Glomerular visceral epithelial cell (primary cell): ENCODE measurements at regions not wholly inside any gene's neighbourhood (a gene's known extent, or its start where the extent isn't known, plus 50 kb on each side); places are given as distances from the start of the nearest gene placed in this dataset.

ENCODE experiments used
- DNase-seq: peaks from one replicate; pipeline ENCODE4 v3.0.0-alpha.2; 2016; ENCODE audit errors: extremely low spot score

DNA sequence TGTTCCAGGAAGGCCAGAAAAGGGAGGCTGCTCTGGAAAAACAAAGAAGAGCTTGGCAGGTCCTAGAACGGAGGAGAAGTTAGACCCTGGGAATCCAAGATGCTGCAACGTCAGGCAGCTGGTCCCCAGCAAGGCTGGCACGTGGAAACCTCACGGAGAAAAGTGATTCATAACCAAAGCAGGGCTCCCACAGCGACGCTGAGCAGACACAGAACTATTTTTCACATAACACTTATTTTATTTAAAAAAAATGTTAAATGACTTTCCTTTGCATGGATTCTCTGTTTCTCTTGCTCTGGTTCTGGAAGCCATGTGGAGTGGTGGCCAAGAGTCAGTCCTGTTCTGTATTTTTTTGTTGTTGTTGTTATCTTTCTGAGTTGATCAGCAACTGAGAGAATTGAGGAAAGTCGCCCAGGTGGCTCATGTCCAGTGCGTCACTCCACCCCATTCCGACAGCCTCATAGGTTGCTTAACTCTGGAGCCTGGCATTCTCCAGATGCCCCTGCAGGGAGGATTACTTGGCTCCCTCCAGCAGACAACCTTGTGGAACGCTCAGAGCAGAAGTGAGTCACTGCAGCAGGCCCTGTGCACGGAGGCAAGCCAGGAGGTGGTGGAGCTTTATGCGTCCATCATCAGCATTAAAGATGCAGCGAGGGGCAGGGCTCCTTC is 229.9 kb upstream of the HDAC4 start:
- DNase-seq: no peak

DNA sequence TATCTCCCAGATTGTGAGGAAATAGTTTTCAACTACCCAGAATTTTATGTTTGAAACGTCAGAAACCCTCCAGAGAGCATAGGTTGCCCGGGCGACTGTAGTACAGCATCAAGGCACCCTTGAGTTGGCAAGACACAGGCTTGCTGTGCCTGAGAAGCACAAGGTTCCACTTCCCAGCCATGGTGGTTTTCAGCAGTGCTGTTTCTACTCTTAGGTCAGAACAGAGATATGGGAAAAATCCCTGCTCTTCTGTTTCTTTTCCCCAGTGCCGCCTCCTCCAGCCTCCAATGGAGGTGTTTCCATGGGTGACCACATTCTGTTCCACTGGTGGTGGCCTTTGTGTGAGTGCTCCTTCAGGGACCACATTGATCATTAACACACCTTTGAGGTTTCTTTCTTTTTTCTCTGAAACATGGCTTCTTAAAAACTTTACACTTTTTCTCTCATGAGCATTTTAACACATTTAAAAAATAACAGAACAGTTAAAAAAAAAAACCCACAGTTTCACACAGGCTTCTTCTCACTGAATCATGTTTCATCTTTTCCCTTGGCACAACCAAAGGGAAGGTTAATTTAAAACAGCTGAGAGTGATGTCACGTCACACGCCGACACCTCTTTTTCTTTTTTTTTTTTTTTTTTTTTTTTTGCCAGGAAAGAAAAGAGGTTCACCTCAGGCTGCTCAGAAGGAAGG is 229.3 kb upstream of the HDAC4 start:
- no peak for DNase-seq

DNA sequence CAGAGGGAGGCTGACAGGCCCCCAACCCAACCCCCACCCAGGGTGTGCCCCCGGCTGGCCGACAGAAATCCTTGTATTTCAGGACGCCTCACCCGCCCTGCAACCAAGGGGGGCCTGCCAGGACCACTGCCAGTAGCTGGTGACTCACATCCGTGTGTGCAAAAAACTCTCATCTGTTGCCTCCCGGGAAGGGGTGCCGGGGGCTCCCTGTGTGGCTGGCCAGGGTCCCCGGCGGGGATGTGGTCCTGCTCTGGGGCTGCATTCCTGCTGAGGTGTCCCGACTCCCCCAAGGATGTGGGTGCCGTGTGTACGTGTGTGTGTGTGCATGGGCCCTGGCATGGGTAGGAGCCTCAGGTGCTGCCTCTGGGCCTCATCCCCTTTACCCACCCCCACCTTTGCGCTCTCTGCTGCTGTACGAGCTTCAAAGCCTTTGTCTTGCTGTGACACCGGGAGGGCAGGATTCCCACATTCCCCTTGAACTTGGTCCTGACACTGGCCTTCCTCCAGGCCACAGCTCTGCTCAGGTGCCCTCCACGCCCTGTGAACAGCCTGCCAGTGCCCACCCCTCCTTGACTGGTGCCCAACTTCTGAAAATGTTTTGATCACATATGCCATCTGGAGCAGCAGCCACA is 226.3 kb upstream of the HDAC4 start:
- DNase-seq: no peak

DNA sequence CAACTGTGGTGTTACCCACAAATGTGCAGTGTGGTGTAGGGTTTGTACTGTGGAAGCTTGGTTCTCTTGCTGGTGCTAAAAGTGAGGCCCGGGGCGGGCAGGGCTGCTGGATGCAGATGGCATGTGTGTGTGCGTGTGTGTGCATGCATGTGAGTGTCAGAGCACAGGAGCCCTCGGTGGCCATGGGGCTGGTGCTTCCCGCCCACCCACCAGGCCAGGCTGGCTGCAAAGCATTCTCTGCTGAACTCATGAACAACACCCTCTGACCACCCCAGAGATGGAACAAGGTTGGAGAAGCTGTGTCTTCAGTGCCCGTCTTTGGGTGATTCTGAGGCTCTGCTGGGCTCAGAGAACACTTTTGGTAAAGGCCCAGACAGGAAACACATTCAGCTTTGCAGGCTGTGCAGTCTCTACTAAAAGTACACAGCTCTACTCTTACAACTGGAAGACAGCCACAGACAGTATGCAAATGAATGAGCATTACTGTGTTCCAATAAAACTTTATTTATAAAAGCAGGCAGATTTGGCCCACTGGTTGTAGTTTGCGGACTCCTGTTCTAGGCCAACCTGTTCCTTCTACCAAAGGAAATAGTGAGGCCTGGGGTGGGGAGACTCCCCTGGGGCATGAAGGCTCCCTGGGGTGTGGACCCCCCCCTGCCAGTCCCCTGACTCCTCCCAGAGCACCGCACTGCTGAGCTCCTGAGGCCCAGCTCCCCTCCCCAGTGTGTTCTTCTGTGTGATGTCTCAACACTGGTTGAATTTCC is 225.3 kb upstream of the HDAC4 start:
- no peak for DNase-seq

DNA sequence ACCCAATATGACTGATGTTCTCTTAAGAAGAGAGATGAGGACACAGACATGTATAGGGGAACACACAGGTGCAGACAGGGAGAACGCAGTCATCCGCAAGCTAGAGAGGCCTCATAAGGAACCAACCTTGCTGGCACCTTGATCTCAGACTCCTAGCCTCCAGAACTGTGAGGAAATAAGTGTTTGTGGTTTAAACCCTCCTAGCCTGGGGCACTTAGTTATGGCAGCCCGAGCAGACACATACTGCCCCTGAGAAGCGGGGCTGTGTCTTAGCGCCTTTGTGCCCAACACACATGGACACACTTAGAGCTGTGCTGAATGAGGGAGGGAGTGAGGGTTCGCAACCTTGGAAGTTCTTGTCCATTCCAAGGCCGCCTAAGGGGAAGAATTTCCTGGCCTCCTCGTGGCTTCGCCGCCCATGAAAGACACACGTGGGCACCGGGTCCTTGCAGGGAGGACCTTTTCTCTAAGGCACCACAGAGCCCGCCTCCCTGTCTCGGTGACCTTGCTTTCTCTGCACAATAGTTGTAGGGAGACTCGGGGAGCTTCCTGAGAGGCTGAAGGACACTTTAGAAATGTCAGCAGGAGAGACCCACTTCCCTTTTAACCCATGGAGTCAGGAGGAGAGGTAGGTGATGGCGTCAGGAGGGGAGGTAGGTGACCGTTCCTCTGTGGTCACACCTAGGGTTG is 224.5 kb upstream of the HDAC4 start:
- no peak for DNase-seq

DNA sequence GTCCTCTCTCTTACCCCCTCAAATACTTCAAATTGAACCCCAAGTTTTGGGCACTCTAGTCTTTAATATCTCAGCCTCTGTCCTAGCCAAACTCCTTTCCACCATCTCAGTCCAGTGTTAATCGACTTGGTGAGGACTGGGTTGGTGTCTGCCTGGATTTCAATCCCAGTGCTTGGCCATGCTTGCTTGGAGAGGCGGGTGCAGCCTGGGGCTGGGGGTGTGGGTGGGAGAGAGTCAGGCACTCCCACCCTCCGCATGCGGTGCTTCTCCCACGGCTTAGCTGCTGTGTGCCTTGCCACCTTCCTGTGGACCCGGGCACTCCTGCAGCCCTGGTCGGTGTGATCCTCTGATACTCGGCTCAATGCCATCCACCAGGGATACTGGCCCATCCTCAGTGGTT is 220.8 kb upstream of the HDAC4 start:
- DNase-seq: no peak

DNA sequence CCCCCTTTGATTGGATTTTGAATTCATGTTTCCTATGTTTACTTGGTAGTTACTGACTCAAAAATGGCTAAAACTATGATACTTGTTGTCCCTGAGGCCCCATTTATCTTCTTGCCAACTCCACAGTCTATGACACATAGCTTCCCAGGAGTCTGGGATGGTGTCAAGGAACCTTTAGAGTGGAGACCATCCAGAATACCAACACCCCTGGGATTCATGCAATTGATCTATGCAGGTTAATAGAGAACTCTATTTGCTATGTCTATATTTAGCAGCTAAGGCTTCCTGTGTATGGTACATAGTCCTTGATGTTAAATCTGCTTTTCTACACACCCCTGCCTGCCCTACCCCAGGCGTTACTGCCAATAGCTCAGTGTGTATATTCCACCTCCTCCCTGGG is 218.5 kb upstream of the HDAC4 start:
- DNase-seq: no peak

DNA sequence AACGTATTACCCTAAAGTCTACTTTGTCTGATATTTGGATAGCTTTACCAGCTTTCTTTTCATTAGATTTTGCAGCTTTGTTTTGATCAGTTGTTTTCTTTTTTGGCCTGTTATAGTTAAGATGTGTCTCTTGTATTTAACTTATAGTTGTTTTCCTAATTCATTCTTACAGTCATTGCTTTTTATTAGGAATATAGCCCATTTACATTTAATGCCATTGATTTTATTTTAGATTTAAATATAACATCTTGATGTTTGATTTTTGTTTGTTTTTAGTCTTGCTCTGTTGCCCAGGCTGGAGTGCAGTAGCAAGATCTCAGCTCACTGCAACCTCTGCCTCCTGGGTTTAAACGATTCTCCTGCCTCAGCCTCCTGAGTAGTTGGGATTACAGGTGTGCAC is 215.9 kb upstream of the HDAC4 start:
- DNase-seq: no peak

DNA sequence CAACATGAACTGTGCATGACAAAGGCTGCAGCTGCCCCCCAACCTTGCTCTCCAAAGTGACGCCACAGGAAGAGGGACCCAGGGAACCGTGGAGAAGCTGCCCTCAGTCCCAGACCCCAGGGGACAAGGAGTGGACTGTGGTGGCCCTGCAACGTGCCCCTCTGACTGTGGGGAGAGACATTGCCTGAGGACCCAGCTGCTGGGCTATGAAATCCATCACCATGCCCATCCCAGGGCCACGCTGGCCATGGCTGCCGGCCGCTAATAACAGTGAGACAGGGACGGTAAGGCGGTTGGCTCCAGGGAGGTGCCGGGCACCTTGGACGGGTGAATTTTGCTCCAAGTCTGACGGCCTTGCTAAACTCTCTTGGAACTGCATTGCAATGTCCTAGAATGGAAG is 211.3 kb upstream of the HDAC4 start:
- no peak for DNase-seq

DNA sequence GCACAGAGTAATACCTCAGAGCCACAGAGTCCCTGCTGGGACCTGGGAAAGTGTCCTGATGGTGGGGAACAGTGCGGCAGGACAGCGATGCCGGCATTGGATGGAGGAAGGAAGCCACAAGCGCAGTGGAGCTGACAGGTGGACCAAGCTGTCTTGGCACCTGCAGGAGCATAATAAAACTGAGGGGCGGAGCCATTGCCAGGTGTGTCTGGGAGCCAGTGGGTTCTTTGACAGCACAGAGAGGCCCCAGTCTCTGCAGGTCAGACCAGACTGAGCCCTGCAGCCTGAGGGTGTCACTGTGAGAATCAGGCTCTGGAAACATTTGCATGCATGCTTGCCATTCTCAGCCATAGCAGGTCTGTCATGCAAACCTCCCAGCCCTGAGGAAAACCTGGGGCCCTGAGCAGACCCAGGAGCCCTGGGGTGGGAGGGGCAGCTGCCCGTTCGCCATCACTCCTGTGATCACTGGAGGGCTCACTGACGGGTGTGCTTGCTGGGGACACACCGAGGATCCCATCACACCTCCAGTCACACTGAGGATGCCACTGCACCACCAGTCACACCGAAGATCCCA is 210.5 kb upstream of the HDAC4 start:
- DNase-seq: no peak

DNA sequence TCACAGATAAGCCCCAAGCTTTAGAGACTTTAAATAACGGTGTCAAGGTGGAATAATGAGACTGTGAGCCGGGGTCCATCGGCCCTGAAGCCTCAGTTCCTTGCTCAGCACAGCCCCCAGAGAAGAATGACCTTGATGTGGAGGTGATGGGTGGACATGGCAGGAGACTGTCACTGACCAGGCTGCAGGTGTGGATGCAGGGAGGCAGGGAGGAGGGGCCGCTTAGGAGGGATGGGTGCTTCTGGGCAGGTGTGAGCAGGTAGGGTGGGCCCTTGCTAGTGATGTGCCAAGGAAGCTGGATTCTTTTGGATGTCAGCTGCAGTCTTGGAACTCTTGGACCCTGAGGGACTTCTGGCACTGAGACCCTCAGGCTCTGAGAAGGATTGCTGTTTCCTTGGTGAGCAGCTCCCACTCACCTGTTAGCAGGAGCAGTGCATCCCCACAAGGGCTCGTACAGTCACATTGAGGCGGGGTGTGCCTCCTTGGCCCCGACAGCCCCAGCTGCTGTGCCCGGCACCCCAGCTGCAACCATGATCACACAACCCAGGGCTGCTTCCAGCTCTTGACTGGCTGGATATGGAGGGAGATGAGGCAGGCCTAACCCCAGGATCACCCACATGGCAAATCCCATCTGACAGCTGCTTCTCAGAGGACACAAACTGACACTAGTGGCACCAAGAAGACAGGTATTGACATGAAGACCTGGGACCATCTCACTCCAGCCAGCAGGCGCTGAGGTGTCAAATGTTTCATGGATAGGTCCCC is 209.8 kb upstream of the HDAC4 start:
- no peak for DNase-seq

DNA sequence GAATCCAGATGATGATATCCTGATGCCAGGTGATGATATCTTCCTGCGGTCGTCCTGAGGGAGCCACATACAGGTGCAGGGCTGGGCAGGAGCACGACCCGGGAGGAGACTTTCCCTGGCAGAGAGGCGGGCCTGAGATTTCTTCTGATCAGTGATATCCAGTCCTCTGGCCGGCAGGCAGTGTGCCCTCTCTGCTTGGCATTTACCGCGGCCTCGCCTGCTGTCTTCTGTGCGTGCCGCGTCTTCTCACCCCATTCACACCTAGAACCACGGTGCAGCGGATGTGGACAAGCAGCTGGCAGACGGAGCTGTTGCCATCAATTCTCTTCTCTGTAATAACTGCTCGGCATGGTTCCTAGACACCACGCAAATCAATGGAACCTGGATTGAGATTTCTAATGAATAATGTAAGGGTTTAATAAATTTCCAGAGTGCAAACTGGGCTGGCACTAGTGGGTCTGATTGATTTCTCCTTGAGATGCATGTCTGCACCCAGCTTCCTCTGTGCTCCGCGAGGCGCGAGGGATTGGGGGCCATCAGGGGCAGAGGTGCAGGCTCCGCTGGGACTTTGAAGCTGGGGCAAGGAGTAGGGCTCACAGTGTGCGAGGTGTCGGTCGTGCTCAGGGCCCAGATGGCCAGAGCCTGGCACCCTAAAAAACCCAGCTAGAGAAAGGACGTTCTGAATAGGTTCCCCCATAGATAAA is 208.9 kb upstream of the HDAC4 start:
- no peak for DNase-seq

DNA sequence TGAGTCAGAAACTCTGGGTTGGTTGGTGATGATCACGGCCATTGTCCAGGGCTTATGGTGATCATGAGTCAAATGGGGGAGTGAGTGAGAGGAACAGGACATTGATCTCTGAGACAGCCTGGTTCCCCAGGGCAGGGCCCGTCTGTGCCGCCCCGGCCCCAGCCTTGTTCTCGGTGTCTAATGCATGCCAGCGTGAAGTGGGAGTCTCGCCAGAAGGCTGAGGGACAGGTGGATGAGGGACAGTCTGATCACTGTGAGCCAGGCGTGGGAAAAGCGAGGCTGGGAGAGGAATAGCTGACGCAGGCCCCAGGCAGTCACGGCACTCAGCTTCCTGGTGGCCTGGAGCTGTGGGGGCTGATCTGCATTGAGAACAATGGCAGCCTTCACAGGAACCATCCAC is 208.3 kb upstream of the HDAC4 start:
- DNase-seq: no peak

DNA sequence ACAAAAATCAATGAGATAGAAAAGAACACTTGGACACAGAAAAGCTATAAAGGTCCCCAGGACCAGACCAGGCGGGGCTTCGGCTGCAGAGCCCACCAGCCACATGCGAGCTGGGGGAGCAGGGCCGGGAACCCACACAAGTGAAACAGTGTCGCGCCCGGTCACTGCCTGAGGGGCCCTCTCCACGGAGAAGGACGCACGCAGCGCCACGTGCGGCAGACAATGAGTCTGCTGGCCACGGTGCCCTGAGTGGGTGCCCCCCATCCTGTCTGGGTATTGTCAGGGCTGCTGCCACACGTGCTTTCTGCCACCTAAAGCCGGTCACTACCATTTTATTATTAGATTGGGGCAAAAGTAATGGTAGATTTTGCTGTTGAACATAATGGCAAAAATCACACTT is 207.9 kb upstream of the HDAC4 start:
- no peak for DNase-seq

DNA sequence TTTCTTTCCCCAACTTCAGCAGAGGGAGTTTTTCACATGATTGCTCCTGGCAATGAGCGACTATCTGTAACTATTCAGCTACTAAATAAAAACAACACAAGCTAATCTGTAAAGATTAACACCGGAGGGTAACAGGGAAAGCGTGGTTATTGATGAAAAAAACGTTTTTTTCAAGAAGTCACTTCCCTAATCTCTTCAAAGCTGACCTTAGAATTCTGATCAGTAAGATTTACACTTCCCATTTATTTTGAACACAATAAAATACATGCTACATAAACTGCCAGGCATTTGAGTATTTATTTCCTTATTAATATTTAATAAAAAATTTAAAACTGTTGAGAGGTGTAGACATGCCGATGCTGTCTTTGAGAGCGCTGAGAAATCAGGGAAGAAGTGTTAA is 207.4 kb upstream of the HDAC4 start:
- DNase-seq: no peak

DNA sequence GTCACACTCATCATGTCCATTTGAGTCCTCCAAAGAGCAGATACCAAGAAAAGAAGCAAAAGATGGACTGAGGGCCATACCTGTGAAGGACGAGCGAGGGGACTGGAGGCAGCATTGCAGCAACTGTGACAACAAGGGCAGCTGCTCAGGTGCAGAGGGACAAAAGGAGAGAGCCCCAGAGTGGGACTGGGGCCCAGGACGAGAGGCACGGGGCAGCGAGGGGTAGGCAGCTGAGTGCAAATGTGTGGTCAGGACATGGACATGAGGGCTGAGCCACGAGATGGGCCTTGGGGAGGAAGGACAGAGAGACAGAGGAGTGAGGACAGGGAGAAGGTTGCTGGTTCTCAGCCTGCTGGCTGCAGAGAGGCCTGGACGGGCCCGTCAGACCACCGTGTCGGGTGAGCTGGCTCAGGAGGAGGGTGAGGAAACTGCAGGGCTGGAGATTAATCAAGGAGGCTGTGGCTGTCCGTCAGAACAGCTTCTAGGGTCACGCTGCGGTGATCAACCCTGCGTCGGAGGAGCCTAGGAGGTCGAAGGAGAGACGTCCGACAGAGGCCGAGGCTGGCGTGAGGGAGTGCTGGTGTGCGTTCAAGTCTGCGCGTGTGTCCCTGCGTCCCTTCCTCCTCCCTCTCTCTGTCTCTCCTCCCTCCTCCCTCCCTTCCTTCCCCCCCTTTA is 206.8 kb upstream of the HDAC4 start:
- no peak for DNase-seq

DNA sequence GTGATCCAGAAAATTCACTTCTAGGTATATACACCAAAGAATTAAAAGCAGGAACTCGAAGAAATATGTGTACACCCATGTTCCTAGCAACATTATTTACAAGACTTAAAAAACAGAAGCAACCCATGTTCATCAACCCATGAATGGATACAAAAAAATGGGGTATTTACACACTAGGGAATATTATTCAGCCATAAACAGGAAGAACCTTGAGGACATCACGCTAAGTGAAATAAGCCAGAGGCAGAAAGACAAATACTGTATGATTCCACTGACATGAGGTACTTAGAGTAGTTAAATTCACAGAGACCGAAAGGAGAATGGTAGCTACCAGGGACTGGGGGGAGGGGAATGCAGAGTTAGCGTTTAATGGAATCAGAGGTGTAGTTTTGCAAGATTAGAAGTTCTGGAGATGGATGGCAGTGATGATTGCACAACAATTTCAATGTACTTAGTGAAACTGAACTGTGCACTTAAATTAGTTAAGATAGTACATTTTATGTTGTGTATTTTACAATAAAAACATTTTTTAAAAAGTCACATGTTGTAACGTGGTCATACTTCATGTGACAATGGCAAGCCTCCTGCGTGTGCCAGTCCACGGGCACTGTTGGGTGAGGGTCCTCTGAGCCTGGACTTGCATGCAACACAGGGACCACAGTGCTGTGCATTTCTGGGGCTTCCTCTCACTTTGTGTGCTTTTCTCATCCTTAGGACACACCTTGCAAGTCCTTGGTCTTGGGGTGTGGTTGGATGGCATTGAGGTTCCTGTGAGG is 206.1 kb upstream of the HDAC4 start:
- DNase-seq: no peak

DNA sequence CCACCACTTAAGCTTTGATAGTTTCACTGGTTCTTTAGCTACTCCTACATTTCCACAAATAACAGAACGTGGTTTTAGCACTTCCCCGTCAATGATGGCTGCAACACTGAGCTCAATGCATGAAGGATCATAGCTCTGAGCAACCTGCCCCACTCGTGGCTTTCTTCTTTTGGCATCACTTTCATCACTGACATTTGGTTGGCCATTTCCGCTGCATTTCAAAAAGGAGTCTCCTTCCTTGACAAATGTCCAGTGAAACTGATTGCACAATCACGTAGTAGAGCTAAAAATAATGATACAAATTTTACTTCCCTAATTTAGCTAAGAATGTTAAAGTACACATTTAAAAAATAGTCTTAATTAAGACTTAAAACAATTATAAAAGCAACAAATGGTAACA is 205.2 kb upstream of the HDAC4 start:
- no peak for DNase-seq

DNA sequence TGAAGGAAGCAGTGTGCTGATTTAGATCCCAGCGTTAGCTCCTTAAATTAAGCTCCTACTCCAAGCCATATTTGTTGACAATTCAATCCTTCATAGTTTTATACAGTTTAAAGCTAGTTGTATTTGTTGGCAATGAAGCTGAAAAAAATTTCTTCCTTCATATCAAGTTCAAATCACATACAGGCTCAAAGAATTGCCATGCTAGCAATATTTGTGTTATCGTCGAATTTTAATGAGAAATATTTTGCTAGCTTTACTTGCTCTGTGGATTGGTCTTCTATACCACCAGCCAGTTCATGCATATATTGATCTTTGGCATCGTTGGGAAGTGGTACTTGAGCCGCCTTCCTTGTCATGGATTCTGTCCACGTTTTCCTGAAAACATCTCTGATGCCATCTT is 204.6 kb upstream of the HDAC4 start:
- DNase-seq: no peak
